A549 (cell line): ENCODE measurements at regions not wholly inside any gene's neighbourhood (a gene's known extent, or its start where the extent isn't known, plus 50 kb on each side); places are given as distances from the start of the nearest gene placed in this dataset.

Experiments used
- ATAC-seq, 2 experiments: fragments of 200-7000 bp in 1 of 2; fragments of >200 bp in 1 of 2; cut with Nextera tagmentation in 1 of 2; cut with Tn5 transposase in 1 of 2; 3 replicates each; pipeline versions ENCODE4 v1.8.0 to v1.9.1; 2018 to 2020; ENCODE audit warnings: mild to moderate bottlenecking in 1 of 2, moderate library complexity in 1 of 2
- CTCF ChIA-PET: fragments of 300-600 bp; sonication (Branson Sonifier 250); formaldehyde crosslinking; extraction: SDS; loops from one replicate; lab custom pipeline; 2021; ENCODE audit warnings: antibody characterized with exemption, inconsistent platforms; lab: Yijun Ruan, JAX
- POLR2A ChIA-PET: fragments of 350-600 bp; formaldehyde crosslinking; extraction: SDS; loops from one replicate; lab custom pipeline; 2021; ENCODE audit warnings: antibody characterized with exemption, inconsistent platforms; lab: Yijun Ruan, JAX
- DNase-seq, 2 experiments: peaks; one replicate each; pipeline versions ENCODE4 v3.0.0 to v3.0.0-alpha.2; 2011 to 2016; ENCODE audit warnings: low read depth in 1 of 2, low spot score in 1 of 2
- FAIRE-seq: peaks from 2 replicates; lab custom pipeline; 2011; peaks lifted over from hg19 to GRCh38; lab: Jason Lieb, UNC
- H3K27ac ChIP-seq, 2 experiments: fragments of >200 bp; sonication (Bioruptor Twin); formaldehyde crosslinking; 3 replicates each; pipeline ENCODE4 v1.5.1; 2016 to 2017
- H3K4me1 ChIP-seq: fragments of >200 bp; sonication (Bioruptor Twin); formaldehyde crosslinking; 3 replicates; pipeline ENCODE4 v1.6.1; 2016
- H3K4me2 ChIP-seq: fragments of >200 bp; sonication (Bioruptor Twin); formaldehyde crosslinking; 3 replicates; pipeline ENCODE4 v1.6.1; 2016
- H3K4me3 ChIP-seq: fragments of >200 bp; sonication (Bioruptor Twin); formaldehyde crosslinking; 3 replicates; pipeline ENCODE4 v1.5.1; 2016
- H3K9me3 ChIP-seq: fragments of >200 bp; sonication (Bioruptor Twin); formaldehyde crosslinking; 3 replicates; pipeline ENCODE4 v1.6.1; 2016
- BCL3 ChIP-seq: fragments of >200 bp; sonication (Bioruptor Twin); formaldehyde crosslinking; IDR thresholded peaks from 3 replicates; pipeline ENCODE4 v1.6.1; 2016
- CEBPB ChIP-seq, 2 experiments: fragments of >200 bp in 1 of 2; sonication (Bioruptor Twin) in 1 of 2; formaldehyde crosslinking in 1 of 2; IDR thresholded peaks; 2 replicates each; pipeline ENCODE4 v1.6.1; 2012 to 2016
- E2F6 ChIP-seq: IDR thresholded peaks from 2 replicates; pipeline ENCODE4 v1.6.1; 2012; ENCODE audit warnings: low read depth, borderline replicate concordance
- EHMT2 ChIP-seq: fragments of 200-600 bp; sonication (generic); IDR thresholded peaks from 2 replicates; pipeline ENCODE4 v1.6.1; 2016; ENCODE audit warnings: antibody characterized with exemption, low read depth, mild to moderate bottlenecking, moderate library complexity
- EP300 ChIP-seq, 2 experiments: fragments of >200 bp; sonication (Bioruptor Twin); formaldehyde crosslinking; IDR thresholded peaks; 2 replicates in 1 of 2; 3 replicates in 1 of 2; pipeline ENCODE4 v1.6.1; 2016 to 2017
- FOSB ChIP-seq: fragments of 250-450 bp; sonication (Bioruptor Pico); IDR thresholded peaks from 2 replicates; pipeline ENCODE4 v1.5.0; 2020; ENCODE audit warnings: mild to moderate bottlenecking, moderate library complexity
- FOSL2 ChIP-seq, 2 experiments: fragments of 450-650 bp in 1 of 2; fragments of >200 bp in 1 of 2; sonication (Bioruptor Twin) in 1 of 2; formaldehyde crosslinking; IDR thresholded peaks; 2 replicates each; pipeline versions ENCODE4 v1.5.0 to v1.6.1; 2016 to 2020; ENCODE audit warnings: mild to moderate bottlenecking in 1 of 2, moderate library complexity in 1 of 2
- HES2 ChIP-seq: fragments of >200 bp; sonication (Bioruptor Twin); formaldehyde crosslinking; IDR thresholded peaks from 2 replicates; pipeline ENCODE4 v1.6.1; 2016
- HEYL ChIP-seq: fragments of 250-450 bp; sonication (Bioruptor Pico); IDR thresholded peaks from 2 replicates; pipeline ENCODE4 v1.8.0; 2021; ENCODE audit warnings: mild to moderate bottlenecking, moderate library complexity
- HOXB5 ChIP-seq: fragments of 250-450 bp; sonication (Bioruptor Pico); IDR thresholded peaks from 2 replicates; pipeline ENCODE4 v1.5.0; 2020; ENCODE audit warnings: mild to moderate bottlenecking, moderate library complexity
- JUN ChIP-seq, 2 experiments: fragments of >200 bp; sonication (Bioruptor Twin); formaldehyde crosslinking; IDR thresholded peaks; 2 replicates in 1 of 2; 3 replicates in 1 of 2; pipeline ENCODE4 v1.6.1; 2016 to 2017
- JUNB ChIP-seq: fragments of >200 bp; sonication (Bioruptor Twin); formaldehyde crosslinking; IDR thresholded peaks from 2 replicates; pipeline ENCODE4 v1.6.1; 2016
- KDM5A ChIP-seq: fragments of 200-600 bp; sonication (generic); IDR thresholded peaks from 2 replicates; pipeline ENCODE4 v1.6.1; 2016; ENCODE audit warnings: antibody characterized with exemption, mild to moderate bottlenecking
- MAZ ChIP-seq: fragments of 150-350 bp; IDR thresholded peaks from 2 replicates; pipeline ENCODE4 v1.6.1; 2014; ENCODE audit warnings: antibody characterized with exemption, low read depth, low read length, borderline replicate concordance
- NFE2L2 ChIP-seq: fragments of 150-350 bp; conservative IDR thresholded peaks from 2 replicates; pipeline ENCODE4 v1.6.1; 2014; ENCODE audit warnings: low read length
- PHF8 ChIP-seq: fragments of 200-600 bp; sonication (generic); IDR thresholded peaks from 2 replicates; pipeline ENCODE4 v1.6.1; 2016; ENCODE audit warnings: low read depth, mild to moderate bottlenecking, antibody characterized with exemption, moderate library complexity, borderline replicate concordance
- POLR2AphosphoS2 ChIP-seq: conservative IDR thresholded peaks from 2 replicates; pipeline ENCODE4 v1.6.1; 2012; ENCODE audit warnings: low read length, improper control_type of control experiment, inconsistent platforms
- RCOR1 ChIP-seq: fragments of 150-350 bp; IDR thresholded peaks from 2 replicates; pipeline ENCODE4 v1.6.1; 2014; ENCODE audit warnings: antibody characterized with exemption, low read length, low read depth
- REST ChIP-seq: fragments of 200-600 bp; sonication (generic); IDR thresholded peaks from 2 replicates; pipeline ENCODE4 v1.6.1; 2016; ENCODE audit warnings: antibody characterized with exemption, mild to moderate bottlenecking, moderate library complexity
- USF2 ChIP-seq: fragments of 450-650 bp; IDR thresholded peaks from 2 replicates; pipeline ENCODE4 v1.6.1; 2014; ENCODE audit warnings: antibody characterized with exemption
- ZFP36 ChIP-seq: fragments of 450-650 bp; IDR thresholded peaks from 2 replicates; pipeline ENCODE4 v1.6.1; 2014; ENCODE audit warnings: borderline replicate concordance; ENCODE audit not compliant: partially characterized antibody
- WGBS: methylation state at CpG from one replicate; pipeline ENCODE4 v1.1.6; 2017; ENCODE audit errors: missing lambda C conversion rate; 5-methylcytosine and 5-hydroxymethylcytosine counted together

- TF ChIP-seq PHF8, result no peak
Measured at GRCh38 chr12:92000597-92000996, 145.0 kb downstream of the BTG1 start (continued).

GRCh38 chr12:91999823-92000222 lies 145.8 kb downstream of the BTG1 start:
- FAIRE-seq, result no peak
- ChIA-PET POLR2A (no interaction called here), CTCF (no interaction called here)
- no peak for ATAC-seq
- DNase-seq, result no peak
- H3K4me3 ChIP-seq, result no peak overlapping the region
- WGBS, result 93% methylated on average over 1 of the region's 1 CpG
- no peak overlapping the region for H3K4me2 ChIP-seq
- no peaks in the 10 kb centered on the region for H3K4me1 ChIP-seq
- no peak for TF ChIP-seq ZFP36
- TF ChIP-seq HOXB5 (CRISPR knock-in tag), result no peak
- TF ChIP-seq, all 56 proteins: peak for 0
- H3K27ac ChIP-seq, result no peak overlapping the region
- H3K9me3 ChIP-seq, result no peaks in the 10 kb centered on the region

- Histone ChIP-seq H3K9me3 (no peaks in the 10 kb centered on the region), H3K27ac (no peak overlapping the region), H3K4me1 (no peaks in the 10 kb centered on the region), H3K4me2 (no peak overlapping the region), H3K4me3 (no peak overlapping the region)
- ChIA-PET CTCF (no interaction called here), POLR2A (no interaction called here)
- TF ChIP-seq HES2, result no peak
- no peak for TF ChIP-seq RCOR1
- no peak for TF ChIP-seq FOSB (CRISPR knock-in tag)
- no peak for TF ChIP-seq CEBPB (IDR thresholded peaks at IDR 0.05)
- no peak for TF ChIP-seq POLR2AphosphoS2
- TF ChIP-seq FOSL2 (IDR thresholded peaks at IDR 0.05), result no peak
- no peak for TF ChIP-seq FOSL2 (CRISPR knock-in tag; IDR thresholded peaks at IDR 0.05)
- no peak for TF ChIP-seq EP300 (IDR thresholded peaks at IDR 0.05)
- TF ChIP-seq USF2, result no peak
- no peak for TF ChIP-seq NFE2L2
- no peak for TF ChIP-seq MAZ
- no peak for ATAC-seq
- 68% methylated on average over 2 of the region's 2 CpGs for WGBS
- FAIRE-seq, result no peak
- DNase-seq, result no peak
Measured at GRCh38 chr12:91998316-91998715, 147.3 kb downstream of the BTG1 start.

- Histone ChIP-seq H3K4me3 (no peak overlapping the region), H3K27ac (no peak overlapping the region), H3K4me1 (no peaks in the 10 kb centered on the region), H3K9me3 (no peaks in the 10 kb centered on the region), H3K4me2 (no peak overlapping the region)
- DNase-seq (no peak), FAIRE-seq (no peak), ATAC-seq (no peak)
- TF ChIP-seq RCOR1, result no peak
- TF ChIP-seq HEYL (CRISPR knock-in tag), result no peak
- TF ChIP-seq KDM5A, result no peak
- no peak for TF ChIP-seq FOSL2 (IDR thresholded peaks at IDR 0.05)
- no peak for TF ChIP-seq FOSL2 (CRISPR knock-in tag; IDR thresholded peaks at IDR 0.05)
- no peak for TF ChIP-seq ZFP36
- TF ChIP-seq JUNB, result no peak
- TF ChIP-seq JUN (IDR thresholded peaks at IDR 0.05), result no peak
- no peak for TF ChIP-seq BCL3
- TF ChIP-seq E2F6, result no peak
- no peak for TF ChIP-seq EHMT2
- no peak for TF ChIP-seq FOSB (CRISPR knock-in tag)
- no peak for TF ChIP-seq EP300 (IDR thresholded peaks at IDR 0.05)
- TF ChIP-seq REST, result no peak
- POLR2A ChIA-PET, result no interaction called here
- 72% methylated on average over 5 of the region's 5 CpGs for WGBS
- CTCF ChIA-PET, result interaction anchor here (1.0 kb wide), 1 partner anchor 68 kb away, joined by 3 read pairs; no protein-coding TSS in a partner anchor
Measured at GRCh38 chr12:91994208-91994797, 151.3 kb downstream of the BTG1 start.
